HG02759 (cell line): ENCODE measurements at regions not wholly inside any gene's neighbourhood (a gene's known extent, or its start where the extent isn't known, plus 50 kb on each side); places are given as distances from the start of the nearest gene placed in this dataset.
A peak's percentile ranks its signal among the peaks of the same experiment; 100 is the strongest.
"Not testable (repeated sequence)": the region's sequence is repeated elsewhere in the genome, so short reads cannot be mapped to it uniquely, and the experiment has no call there.

ENCODE experiments used
- ATAC-seq: cut with Tn5 transposase; IDR thresholded peaks from one replicate; pipeline ENCODE4 v1.9.1; 2021; ENCODE audit warnings: mild to moderate bottlenecking, moderate library complexity; ENCODE audit not compliant: unreplicated experiment

- no peak for ATAC-seq
These were observed 87.4 kb upstream of the RALGAPA2 start for GRCh38 chr20:20799716-20800312.

- ATAC-seq = no peak
These were observed 85.3 kb upstream of the RALGAPA2 start for GRCh38 chr20:20797521-20798310.

- ATAC-seq = no peak
These were observed 84.5 kb upstream of the RALGAPA2 start for GRCh38 chr20:20796766-20797440.

GRCh38 chr20:20795721-20796120 is 83.3 kb upstream of the RALGAPA2 start:
- no peak for ATAC-seq

GRCh38 chr20:20795119-20795518 is 82.7 kb upstream of the RALGAPA2 start:
- no peak for ATAC-seq

GRCh38 chr20:20793591-20793990 is 81.1 kb upstream of the RALGAPA2 start:
- ATAC-seq = no peak

- ATAC-seq = no peak
These were observed 79.5 kb upstream of the RALGAPA2 start for GRCh38 chr20:20791664-20792568.

- no peak for ATAC-seq
These were observed 75.9 kb upstream of the RALGAPA2 start for GRCh38 chr20:20788308-20788707.

DNA sequence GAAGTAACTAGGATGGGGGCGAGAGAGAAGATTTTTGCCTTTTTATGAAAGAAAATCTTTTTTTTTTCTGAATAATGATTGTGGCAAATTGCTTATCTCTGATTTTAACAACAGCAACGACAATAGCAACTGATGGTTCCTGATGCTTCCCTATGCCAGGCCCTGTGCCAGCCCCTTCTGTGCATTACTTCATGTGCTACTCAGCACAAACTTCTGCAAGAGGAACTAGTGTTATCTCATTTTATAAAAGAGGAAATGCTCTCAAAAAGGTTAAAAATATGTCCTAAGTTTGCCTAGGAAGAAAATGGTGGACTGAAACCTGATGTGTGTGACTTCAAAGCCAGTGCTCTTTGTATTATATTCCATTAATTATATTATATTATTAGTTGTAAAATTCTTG is 74.0 kb upstream of the RALGAPA2 start:
- no peak for ATAC-seq

DNA sequence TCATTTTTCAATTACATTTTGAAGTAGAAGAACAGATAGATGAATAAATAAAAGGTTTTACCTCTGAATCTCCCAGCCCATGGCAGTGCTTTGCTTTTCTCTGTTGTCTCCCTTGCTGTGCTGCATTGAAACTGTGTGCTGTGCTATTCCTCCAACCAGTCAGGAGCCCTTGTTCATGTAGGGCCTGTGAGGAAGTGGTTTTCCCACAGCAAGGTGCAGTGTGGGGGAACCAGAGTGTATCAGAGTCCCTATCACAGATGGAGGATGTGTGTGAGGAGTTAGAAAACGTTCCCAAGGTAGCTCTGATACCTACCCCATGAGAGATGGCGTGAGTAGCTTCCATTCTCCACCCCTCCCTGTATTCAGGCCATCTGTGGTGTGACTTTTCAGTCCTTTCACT is 72.8 kb upstream of the RALGAPA2 start:
- ATAC-seq = no peak

DNA sequence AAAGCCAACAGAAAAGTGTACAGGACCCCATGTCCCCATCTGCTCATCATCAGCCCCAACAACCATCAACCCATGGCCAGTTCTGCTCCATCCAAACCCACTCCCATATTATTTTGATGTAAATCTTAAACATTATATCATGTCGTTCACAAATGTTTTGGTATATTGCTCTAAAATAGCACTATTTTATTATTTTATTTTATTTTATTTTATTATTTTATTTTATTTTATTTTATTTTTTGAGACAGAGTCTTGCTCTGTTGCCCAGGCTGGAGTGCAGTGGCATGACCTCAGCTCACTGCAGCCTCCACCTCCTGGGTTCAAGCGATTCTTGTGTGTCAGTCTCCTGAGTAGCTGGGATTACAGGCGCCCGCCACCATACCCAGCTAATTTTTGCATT is 72.0 kb upstream of the RALGAPA2 start:
- ATAC-seq = not testable (repeated sequence)

DNA sequence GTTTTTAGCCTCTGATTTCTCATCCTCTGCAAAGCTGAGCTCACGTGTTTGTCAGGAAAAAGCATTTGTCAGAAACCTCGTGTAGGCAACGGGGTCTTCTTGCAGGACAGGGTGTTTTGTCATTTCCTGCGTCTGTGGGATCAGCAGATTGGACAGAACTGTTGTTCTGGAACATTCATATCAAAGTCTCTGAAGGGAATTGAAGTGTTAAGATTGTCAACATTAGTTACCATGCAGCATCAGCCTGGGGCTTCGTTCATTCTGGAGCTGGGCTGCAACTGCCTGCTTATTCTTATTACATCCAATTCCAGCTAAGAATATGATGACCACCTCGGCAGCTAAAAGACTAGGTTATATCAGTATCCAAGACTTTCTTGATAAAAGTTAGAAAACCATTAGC is 71.0 kb upstream of the RALGAPA2 start:
- no peak for ATAC-seq

DNA sequence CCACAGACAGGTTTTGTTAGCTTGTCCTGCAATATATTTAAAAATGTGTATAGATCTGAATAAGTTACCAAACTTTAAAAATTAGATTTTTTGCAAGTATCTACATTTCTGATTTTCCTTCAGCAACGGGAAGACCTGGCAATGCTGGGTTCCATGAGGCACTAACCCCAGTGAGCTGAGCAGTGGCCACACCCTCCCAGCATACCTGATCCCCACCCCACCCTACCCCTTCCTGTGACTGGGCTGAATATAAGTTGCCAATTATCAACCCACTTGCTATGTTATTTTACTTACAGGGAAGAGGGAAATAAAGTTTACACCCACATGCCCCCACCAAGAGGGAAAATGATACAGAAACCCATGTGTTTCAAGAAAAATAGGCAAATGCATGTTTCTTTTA is 70.3 kb upstream of the RALGAPA2 start:
- ATAC-seq = no peak

- no peak for ATAC-seq
These were observed 69.8 kb upstream of the RALGAPA2 start for GRCh38 chr20:20782231-20782630.

DNA sequence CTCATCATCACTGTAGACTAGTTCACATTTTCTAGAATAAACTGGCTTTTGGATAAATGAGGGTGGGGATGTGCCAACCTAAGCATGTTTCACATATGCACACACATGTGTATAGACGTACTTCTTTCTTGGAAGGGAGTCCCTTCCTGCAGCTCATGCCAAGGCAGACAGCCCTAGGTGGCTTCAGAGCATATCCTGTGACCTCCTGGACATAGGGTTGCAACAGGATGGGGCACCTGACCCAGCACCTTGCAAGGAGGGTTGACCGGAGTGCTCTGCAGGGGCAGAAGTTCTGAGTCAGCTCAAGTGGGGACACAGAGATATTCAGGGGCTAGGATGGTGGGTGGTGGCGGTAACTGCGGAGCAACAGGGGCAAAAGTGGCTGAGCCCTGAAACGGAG is 68.6 kb upstream of the RALGAPA2 start:
- ATAC-seq = no peak

- ATAC-seq = peak; percentile 82
These were observed 67.8 kb upstream of the RALGAPA2 start for GRCh38 chr20:20780127-20780824.

- ATAC-seq = no peak
These were observed 66.2 kb upstream of the RALGAPA2 start for GRCh38 chr20:20778676-20779075.

- no peak for ATAC-seq
These were observed 60.1 kb upstream of the RALGAPA2 start for GRCh38 chr20:20772497-20773085.

DNA sequence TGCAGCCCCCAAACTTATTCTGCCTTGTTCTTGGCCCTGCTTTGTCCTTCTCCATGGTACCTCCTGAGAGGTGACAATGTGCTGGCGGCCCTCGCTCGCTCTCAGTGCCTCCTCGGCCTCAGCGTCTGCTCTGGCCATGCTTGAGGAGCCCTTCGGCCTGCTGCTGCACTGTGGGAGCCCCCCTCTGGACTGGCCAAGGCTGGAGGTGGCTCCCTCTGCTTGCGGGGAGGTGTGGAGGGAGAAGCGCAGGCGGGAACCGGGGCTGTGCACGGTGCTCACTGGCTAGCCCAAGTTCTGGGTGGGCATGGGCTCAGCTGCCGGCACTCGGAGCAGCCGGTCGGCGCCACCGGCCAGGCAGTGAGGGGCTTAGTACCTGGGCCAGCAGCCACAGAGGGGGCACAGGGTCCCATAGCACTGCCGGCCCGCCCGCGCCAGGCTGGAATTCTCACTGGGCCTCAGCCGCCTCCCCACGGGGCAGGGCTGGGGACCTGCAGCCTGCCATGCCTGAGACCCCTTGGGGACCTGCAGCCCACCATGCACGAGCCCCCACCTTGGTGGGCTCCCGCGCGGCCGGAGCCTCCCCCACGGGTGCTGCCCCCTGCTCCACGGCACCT is 55.9 kb upstream of the RALGAPA2 start:
- no peak for ATAC-seq
